HG03108 (cell line): ENCODE measurements at regions not wholly inside any gene's neighbourhood (a gene's known extent, or its start where the extent isn't known, plus 50 kb on each side); places are given as distances from the start of the nearest gene placed in this dataset.
"Not testable (repeated sequence)": the region's sequence is repeated elsewhere in the genome, so short reads cannot be mapped to it uniquely, and the experiment has no call there.

Experiments used
- ATAC-seq: cut with Tn5 transposase; IDR thresholded peaks from one replicate; pipeline ENCODE4 v1.9.1; 2021; ENCODE audit warnings: moderate library complexity; ENCODE audit not compliant: unreplicated experiment

GRCh38 chr1:38758820-38759219 lies 100.8 kb downstream of the RRAGC start:
- ATAC-seq: no peak

- ATAC-seq: no peak
These were observed 112.5 kb downstream of the RRAGC start for GRCh38 chr1:38746941-38747600.

- ATAC-seq: no peak
These were observed 113.1 kb downstream of the RRAGC start for GRCh38 chr1:38746402-38746935.

- no peak for ATAC-seq
These were observed 113.8 kb downstream of the RRAGC start for GRCh38 chr1:38745476-38746401.

- ATAC-seq: no peak
These were observed 114.9 kb downstream of the RRAGC start for GRCh38 chr1:38744452-38745350.

- ATAC-seq: no peak
These were observed 116.4 kb downstream of the RRAGC start for GRCh38 chr1:38743184-38743583.

GRCh38 chr1:38741341-38741740 lies 118.2 kb downstream of the RRAGC start:
- ATAC-seq: no peak

GRCh38 chr1:38740487-38740886 lies 119.1 kb downstream of the RRAGC start:
- ATAC-seq: no peak

- no peak for ATAC-seq
These were observed 121.4 kb downstream of the RRAGC start for GRCh38 chr1:38738207-38738606.

GRCh38 chr1:38736399-38736798 lies 123.2 kb downstream of the RRAGC start:
- no peak for ATAC-seq

- ATAC-seq: no peak
These were observed 123.9 kb downstream of the RRAGC start for GRCh38 chr1:38735651-38736161.

- ATAC-seq: no peak
These were observed 125.8 kb downstream of the RRAGC start for GRCh38 chr1:38733761-38734160.

GRCh38 chr1:38730511-38731397 lies 128.8 kb downstream of the RRAGC start:
- no peak for ATAC-seq

GRCh38 chr1:38728585-38728908 lies 131.0 kb downstream of the RRAGC start:
- no peak for ATAC-seq

GRCh38 chr1:38727684-38728584 lies 131.6 kb downstream of the RRAGC start:
- ATAC-seq: no peak

- not testable (repeated sequence) for ATAC-seq
These were observed 134.1 kb downstream of the RRAGC start for GRCh38 chr1:38725321-38725961.

- ATAC-seq: no peak
These were observed 135.1 kb downstream of the RRAGC start for GRCh38 chr1:38724160-38725131.
